Loucy (cell line): ENCODE measurements at regions not wholly inside any gene's neighbourhood (a gene's known extent, or its start where the extent isn't known, plus 50 kb on each side); places are given as distances from the start of the nearest gene placed in this dataset.

ENCODE experiments used
- CTCF ChIP-seq: fragments of 200-600 bp; sonication (generic); conservative IDR thresholded peaks from 2 replicates; pipeline ENCODE4 v1.5.1; 2014; ENCODE audit warnings: mild to moderate bottlenecking, antibody characterized with exemption, low read length
- EZH2phosphoT487 ChIP-seq: fragments of 200-600 bp; IDR thresholded peaks from 2 replicates; pipeline ENCODE4 v1.6.1; 2018; ENCODE audit warnings: antibody characterized with exemption, mild to moderate bottlenecking, moderate library complexity, borderline replicate concordance

- no peak for TF ChIP-seq CTCF
- no peak for TF ChIP-seq EZH2phosphoT487
Observed at GRCh38 chr7:115306586-115306985, 384.7 kb downstream of the MDFIC start.
